ELF-1 (cell line): ENCODE measurements at regions not wholly inside any gene's neighbourhood (a gene's known extent, or its start where the extent isn't known, plus 50 kb on each side); places are given as distances from the start of the nearest gene placed in this dataset.
"Not testable (repeated sequence)": the region's sequence is repeated elsewhere in the genome, so short reads cannot be mapped to it uniquely, and the experiment has no call there.

ENCODE experiments used
- DNase-seq: peaks from one replicate; pipeline ENCODE4 v3.0.0-alpha.2; 2016; ENCODE audit warnings: low read depth, low spot score

DNA sequence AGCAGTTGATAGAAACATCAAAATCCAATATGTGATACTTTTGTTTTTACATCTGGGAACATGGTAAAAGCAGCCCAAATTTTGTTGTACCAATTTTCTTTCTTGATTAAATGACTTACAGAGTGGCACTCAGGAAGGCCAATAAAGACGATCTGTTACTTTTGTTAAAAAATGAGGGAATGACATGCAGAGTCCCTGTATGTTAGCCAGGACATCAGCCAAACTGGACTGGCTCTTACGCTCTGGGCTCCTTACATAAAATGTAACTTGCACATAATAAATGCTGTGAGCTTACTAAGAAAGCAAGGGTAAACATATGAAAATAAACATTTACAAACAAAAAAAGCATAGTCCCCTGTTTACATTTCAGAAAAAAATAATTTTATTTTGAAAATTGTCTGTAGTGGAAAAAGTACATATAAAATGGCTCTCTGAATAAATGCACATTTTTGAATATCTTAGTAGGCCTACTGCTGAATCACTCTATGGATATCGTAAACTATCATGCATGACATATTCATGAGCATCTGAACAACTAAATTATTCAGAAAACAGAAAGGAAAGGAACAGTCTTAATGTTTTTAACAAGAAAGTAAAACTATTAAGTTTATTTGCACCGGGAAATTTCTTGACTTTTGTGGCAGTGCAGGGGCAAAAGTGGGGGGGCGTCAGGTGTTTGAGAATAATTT lies 534.5 kb downstream of the KCTD12 start:
- DNase-seq = no peak

DNA sequence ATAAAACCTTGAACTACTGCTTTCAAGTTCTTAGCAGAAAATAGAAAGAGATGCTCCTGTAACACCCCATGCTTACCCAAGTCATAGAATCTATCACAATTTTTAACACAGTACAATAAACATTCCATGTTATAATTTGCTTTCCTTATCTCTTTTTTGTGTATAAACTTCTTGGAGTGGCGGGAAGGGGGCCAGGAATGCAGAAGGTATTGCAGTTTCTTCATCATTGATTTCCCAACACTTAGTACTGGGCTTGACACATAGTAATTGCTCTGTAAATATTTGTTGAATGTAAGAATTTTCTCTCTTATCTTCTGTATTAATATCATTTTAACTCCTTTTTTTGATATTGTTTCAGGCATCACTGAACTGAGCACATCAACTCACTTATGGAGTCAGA lies 535.8 kb downstream of the KCTD12 start:
- no peak for DNase-seq

DNA sequence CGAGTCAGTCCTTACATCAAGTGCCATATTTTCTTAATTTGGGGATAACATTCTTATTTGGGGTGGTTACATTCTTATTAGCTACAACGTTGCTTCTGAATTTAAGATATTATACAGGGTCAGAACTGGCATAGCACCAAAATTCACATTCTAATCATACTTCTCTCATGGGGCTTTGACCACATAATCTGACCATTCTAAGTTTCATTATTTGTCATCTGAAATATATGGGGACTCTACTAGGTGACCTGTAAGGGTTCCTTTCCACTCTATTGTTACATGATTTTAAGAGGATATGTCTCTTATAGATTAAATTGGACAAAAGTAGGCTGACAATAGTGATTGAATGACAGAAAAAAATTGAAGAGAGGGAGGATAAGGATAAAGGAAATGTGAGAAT lies 536.5 kb downstream of the KCTD12 start:
- no peak for DNase-seq

DNA sequence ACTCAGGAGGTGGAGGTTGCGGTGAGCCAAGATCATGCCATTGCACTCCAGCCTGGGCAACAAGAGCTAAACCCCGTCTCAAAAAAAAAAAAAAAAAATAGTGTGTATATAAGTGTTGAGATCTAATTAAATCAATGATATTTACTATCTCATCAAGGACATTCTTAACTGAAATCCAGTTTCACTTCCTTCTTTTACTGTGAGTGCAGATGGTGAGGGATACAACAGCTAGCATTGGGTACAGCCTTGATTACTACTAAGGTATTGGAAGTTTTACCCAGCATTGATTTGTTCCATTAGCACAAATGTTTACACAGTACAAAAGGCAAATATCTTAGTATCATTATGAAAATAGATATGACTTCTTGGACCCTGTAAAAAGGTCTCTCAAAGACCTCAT lies 546.6 kb downstream of the KCTD12 start:
- no peak for DNase-seq

DNA sequence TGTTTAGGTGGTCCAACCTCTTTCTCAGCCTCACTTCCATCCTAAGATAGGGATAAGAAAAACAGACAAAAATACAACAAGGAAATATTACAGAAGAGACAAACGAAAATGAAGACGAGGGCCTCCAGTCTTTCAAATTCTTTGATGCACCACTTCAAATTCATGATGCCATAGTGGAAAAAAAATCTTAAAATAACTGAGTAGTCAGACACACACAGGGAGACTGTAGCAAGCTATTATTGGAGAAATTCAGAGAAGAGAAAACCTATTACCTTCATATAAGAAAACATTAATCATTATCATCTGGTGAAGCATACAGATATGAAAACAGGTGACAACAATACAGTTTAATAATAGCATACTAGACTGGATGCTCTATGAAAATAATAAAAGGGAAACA lies 548.2 kb downstream of the KCTD12 start:
- no peak for DNase-seq

DNA sequence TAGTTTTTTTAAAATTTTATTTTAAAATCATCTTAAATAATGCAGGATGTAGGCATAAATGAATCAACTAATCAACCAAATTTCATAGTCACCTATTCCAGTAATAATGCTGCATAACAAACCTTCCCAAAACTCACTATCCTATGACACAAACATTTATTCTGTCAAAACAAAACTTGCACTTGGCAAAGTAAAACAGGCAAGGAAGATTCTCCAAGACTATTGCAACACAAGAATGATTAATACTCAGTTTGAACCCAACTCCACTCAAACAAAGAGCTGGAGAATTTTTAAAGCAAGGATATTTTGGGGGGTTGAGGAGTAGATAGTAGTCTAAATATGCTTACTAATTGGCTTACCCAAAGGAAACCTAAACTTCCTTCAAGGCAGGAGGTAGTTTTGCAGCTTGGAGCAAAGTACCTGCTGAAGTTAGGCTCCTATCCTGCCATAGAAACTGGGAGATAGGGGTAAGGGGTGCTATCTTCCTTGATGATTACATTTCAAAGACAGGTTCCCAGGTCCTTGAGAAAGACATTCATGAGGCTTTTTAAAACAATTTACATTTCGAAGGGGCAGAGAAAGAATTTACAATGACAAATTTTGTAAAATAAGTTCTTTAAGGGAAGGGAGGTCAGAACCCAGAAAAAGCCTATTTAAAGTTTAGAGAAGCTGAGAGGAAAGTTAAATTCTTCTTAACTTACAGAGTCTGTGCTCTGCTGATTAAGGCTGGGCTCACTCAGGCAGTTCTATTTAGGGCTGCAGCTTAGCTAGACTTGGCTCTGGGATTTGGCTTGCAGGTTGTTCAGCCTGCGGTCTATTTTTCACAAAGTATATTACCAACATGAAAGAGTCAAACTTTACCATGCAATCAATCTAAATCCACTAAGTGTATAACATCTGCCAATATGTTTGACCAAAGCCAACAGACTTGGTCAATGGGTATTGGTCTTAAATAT lies 549.0 kb downstream of the KCTD12 start:
- no peak for DNase-seq

DNA sequence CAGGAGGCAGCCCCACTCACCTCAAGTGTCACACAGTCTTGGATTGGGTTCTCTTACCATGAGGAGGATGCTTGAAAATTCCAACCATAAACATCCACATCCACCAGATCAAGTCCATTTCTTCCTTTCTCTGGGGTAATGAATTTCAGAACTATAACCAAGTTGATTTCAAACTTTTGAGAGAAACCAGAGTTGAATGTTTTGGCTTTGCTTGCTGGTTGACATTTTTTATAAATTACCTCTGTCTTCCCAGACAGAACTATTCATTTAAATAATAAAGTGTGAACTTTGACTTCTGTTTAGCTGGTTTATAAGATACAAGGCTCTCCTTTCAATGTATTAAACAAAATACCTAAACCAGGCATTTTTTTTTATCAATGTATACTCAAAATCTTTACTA lies 550.7 kb downstream of the KCTD12 start:
- DNase-seq = no peak

DNA sequence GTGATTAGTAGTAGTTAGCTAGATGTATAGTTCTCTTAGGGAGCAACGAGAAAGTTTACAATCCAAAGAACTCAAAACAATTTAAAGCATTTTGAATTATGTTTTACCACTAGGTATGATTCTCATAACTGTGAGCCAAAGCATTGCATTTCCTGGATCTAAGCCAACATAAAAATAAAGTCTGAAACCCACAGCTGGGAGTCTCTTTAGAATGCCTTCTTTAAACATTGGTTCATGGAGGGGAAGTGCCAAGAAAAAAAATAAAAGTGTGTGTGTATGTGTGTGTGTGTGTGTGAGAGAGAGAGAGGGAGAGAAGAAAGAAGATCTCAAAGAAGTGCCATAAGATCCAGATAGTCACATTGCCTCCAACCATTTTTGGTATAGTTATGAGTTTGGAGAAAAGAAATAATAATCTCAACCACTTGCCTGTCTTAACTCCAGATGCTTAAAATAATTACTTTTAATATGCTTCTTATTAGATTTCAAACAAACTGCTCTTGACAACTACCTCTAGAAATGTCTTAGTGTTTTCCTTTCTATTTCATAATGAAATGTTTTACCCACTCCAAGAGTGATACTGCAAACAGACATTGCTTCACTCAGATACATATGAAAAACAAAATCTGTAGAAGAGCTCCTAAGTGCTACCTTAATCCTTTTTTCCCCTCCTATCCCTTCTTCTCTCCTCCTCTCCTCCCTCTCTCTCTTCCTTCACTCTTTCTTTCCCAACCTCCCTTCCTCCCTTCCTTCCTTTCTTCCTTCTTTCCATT lies 554.1 kb downstream of the KCTD12 start:
- no peak for DNase-seq

DNA sequence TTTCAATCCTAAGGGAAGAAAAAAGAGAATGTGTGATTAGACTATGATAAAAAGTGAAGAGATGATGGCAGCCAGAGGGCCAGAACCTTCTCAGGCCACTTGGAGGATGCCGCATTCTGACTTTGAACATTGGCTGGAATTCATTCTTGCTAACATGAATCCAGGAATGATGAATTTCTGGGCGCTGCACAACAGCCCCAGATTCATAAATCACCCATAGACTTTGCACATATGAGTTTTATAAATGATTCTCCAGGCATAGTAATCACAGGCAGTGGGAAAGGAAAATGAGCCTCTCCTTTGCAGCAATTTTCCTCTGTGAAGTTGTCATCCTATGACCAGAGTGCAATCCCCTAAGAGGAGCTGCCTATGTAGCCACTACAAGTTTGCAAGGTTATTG lies 555.4 kb downstream of the KCTD12 start:
- no peak for DNase-seq

DNA sequence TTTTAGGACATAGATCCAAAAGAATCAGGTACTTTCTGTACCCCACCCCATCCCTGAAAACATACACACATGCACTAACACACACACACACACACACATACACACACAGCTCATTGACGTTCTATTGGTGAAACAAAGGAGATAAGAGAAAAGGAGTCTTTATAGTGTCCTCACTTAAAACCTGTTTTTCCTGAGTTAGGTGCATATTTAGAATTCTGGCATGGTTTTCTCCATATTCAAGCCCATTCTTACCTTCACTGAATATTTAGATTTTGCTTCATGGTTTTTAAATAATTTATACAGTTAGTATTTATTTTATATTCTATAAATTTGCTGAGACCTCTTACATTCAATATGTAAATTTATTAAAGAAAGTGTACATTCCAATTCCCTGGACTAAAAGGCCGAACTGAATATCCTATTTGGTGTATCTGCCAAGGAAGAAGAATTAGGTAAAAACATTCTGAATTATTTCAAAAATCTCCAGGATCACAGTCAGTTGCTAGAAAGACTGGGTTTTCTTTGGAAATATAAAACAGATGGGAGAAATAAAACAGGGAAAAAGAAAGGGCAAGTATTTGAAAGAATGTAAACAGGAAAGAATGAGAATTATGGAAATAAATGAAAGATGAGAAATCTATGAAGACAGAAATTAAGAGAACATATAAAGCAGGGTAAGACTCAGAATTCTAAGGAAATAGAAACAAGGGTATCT lies 556.2 kb downstream of the KCTD12 start:
- no peak for DNase-seq

DNA sequence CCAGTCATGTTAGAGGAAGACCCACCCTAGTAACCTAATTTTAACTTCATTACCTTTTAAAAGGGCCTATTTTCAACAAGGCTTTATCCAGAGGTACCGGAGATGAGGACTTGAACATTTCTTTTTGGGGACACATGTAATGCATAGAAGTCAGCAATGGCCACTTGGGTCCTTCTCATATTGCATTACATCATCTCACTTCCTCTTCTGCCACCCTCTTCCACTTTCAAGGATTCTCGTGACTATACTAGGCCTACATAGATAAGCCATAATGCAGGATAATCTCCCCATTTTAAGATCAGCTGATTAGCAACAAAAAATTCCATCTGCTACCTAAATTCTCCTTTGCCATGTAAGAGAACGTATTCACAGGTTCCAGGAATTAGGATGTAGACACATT lies 557.2 kb downstream of the KCTD12 start:
- no peak for DNase-seq

DNA sequence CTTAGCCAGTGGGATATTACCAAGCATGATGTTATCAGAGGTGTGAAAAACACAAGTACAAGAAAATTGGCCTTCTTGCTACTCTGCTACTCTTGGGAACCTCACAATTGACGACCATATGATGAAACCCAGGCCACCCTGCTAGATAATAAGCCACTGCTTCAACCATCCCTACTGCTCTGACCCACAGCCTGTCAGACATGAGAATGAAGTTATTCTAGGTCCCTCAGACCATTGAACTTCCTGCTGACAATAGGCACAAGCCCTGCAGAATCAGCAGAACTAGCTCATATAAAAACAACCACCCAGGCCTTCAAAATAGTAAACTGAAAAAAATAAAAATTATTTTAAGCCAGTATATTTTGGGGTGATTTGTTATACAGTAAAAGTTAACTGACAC lies 559.9 kb downstream of the KCTD12 start:
- no peak for DNase-seq

DNA sequence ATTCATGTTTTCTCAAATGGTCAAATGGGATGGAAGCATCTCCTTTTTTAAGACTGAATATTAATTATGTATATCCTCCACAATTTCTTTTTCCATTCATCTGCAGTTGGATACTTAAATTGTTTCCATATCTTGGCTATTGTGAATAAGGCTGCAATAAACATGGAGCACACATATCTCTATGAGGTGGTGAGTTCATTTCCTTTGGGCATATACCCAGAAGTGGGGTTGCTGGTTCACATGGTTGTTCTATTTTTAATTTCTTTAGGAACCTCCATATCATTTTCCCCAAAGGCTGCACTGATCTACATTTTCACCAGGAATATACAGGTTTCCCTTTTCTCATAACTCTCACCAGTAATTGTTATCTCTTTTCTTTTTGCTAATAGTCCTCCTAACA lies 566.3 kb downstream of the KCTD12 start:
- no peak for DNase-seq

DNA sequence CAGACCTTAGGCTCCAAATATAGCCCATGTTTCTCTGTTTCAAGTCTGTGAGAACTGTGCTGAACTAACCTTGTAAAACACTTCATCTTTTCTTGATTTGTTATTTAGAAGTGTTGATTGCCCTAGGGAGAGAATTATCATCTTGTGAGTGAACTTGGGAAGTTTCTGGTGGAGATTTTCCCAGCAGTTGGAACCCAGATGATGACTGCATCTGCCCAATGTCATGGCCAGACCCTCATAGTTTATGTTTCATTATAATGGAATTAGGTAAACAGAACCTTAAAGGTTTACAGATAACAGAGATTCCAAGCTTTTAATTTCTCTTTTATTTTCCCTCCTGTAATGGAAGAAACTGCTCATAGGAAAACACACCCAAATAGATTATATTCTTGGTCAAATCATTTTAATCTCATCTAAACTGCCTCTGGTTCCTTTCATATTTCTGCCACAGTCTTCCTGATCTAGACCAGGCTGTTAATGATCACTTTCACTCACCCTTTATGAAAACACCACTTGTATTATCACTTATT lies 569.1 kb downstream of the KCTD12 start:
- no peak for DNase-seq

DNA sequence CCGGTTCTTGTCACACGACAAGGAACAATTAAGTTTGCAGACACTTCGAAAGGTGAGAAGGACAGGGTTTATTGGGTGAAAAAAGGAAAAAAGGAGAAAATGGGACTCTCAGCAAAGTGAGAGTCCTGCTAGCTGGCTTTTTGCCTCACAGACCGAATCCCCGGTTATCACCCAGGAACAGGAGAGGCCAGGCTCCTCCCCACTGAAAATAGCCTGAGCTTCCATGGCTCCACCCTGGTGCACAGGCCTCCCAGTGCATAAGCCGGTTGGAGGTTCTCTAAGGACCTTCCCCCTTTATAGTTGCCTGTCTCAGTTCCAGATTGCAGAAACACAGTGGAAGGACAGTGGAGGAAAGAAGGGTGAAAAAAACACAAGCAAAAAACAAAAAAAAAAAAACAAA lies 571.7 kb downstream of the KCTD12 start:
- no peak for DNase-seq

DNA sequence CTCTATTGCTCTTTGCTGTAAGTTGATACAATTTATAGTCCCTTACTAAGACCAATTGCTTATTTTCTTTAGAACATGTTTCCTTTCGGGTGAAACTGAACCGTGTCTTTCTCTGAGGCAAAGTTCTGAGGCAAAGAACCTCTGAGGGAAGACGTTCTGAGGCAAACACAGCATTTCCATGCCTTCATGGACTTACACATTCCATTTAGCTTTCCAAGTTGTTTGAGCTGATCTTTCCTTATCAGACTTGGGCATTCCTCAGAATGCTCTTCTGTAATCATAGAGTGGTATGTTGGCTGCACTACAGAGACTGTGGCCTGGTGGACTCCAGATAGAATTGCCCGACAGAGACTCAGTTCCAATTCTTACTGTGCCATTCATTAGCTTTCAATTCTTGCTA lies 579.1 kb downstream of the KCTD12 start:
- DNase-seq = peak; percentile 3

DNA sequence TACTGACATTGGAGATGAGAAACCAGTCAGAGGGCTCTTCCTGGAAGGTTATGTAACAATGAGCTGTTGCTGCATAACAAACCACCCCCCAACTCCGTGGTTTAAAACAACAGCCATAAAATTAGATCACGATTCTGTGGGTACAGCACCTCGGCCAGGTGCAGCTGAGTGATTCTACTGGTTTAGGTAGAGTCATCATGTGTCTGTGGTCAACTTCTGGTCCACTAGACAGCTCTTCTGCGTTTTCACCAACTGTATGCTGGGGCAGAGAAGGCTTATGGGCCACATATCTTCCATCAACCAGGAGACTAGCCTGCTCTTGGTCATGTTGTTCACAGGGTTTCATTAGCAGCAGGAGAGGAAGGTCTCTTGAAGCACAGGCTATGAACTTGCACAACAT lies 585.5 kb downstream of the KCTD12 start:
- DNase-seq = no peak

DNA sequence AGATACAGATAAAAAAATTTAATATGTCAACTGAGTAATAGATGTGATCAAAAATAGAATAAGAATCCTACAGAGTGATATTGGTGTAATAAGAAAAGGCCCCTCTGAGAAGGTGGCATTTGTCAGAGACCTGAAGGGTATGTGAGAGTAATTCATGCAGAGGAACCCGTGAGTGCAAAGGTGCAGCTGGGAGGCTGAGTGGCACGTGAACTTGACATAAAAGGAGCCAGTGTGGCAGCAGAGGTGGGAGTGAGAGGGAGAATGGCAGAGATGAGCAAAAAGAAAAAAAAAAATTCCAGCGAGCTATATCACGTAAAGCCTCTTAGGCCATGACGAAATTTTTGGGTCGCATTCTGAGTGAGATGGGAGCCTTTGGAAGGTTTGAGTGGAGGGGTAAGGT lies 588.9 kb downstream of the KCTD12 start:
- no peak for DNase-seq

DNA sequence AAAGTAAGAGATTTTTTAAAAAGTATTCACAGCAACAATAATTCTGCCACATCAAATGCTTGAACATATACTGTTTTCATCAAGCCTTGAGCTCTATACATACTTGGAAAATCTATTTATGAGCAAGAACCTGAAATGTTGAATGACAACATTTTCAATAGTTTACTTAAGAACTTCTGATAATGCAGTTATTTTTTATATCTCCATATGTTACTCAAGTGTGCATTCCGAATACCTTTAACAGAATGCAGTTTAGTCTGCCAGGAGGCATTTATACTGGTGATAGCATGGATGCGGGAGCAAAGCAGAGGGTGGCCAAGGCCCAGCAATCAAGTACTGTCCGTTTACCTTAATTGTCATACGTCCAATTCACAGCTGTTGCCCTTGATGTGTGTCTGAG lies 589.5 kb downstream of the KCTD12 start:
- no peak for DNase-seq

DNA sequence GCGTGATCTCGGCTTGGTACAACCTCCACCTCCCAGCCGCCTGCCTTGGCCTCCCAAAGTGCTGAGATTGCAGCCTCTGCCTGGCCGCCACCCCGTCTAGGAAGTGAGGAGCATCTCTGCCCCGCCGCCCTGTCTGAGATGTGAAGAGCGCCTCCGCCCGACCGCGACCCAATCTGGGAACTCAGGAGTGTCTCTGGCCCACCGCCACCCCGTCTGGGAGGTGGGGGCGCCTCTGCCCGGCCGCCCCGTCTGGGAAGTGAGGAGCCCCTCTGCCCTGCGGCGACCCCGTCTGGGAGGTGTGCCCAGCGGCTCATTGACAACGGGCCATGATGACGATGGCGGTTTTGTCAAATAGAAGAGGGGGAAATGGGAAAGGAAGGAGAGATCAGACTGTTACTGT lies 591.2 kb downstream of the KCTD12 start:
- not testable (repeated sequence) for DNase-seq

DNA sequence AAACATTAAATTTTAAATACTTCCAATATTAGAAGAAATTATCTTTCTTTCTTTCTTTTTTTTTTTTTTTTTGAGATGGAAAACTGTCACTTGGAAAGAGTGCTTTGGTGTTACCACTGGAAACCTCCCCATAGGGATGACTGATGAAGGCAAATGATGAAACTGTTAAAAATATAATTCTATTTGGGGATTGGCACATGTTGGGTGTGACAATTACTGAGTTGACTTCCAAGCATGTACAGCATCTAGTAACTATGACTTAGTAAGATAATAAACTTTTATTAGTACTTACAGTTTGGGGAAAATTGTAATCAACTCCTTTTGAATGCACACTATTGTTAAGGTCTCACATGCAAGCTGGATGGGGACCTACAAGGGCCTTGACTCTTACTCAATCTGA lies 592.5 kb downstream of the KCTD12 start:
- DNase-seq = no peak
